ENCODE measurements at regions not wholly inside any gene's neighbourhood (a gene's known extent, or its start where the extent isn't known, plus 50 kb on each side); places are given as distances from the start of the nearest gene placed in this dataset.

GRCh38 chr12:128076188-128076587, 190.8 kb upstream of the TMEM132C start:
- peaks cover 0 to 15% (median 7%) of the 10 kb centered on the region in 3 experiments; a peak in 5 of 7 replicates for H3K36me3 Mint-ChIP-seq (ENCODE audit: insufficient read depth in 1 of 3, low read depth in 3 of 3)
- Histone ChIP-seq H2BK15ac (ENCODE audit: low read depth, low read length) (no peak overlapping the region), H3K23ac (ENCODE audit: insufficient read length, low read depth, low read length) (no peak overlapping the region), H4K20me1 (ENCODE audit: control insufficient read depth, insufficient read depth, insufficient read length) (no peaks in the 10 kb centered on the region), H4K8ac (replicated peaks; ENCODE audit: insufficient read length, low read depth, low read length) (no peak overlapping the region), H3K79me2 (ENCODE audit: insufficient read depth, low read length) (no peaks in the 10 kb centered on the region), H3K18ac (ENCODE audit: insufficient read length, low read depth, low read length) (no peak overlapping the region), H3K27ac (ENCODE audit: insufficient read length, low read depth, low read length) (no peak overlapping the region), H4K91ac (ENCODE audit: insufficient read length, low read depth, low read length) (no peak overlapping the region), H2AFZ (ENCODE audit: low read length) (no peak overlapping the region), H3K27me3 (ENCODE audit: insufficient read depth, low read length) (no peaks in the 10 kb centered on the region), H2AK5ac (ENCODE audit: insufficient read length, low read length) (no peak overlapping the region), H3K9me3 (ENCODE audit: control insufficient read depth, low read depth, low read length) (no peaks in the 10 kb centered on the region), H3K56ac (ENCODE audit: insufficient read length, low read depth, low read length) (no peak overlapping the region), H3K79me1 (ENCODE audit: insufficient read depth, low read depth, low read length, poor library complexity, severe bottlenecking) (no peaks in the 10 kb centered on the region), H2BK12ac (ENCODE audit: insufficient read length, low read depth, low read length) (no peak overlapping the region), H3K14ac (ENCODE audit: insufficient read depth, low read length) (no peak overlapping the region), H3T11ph (ENCODE audit: low read length) (no peak overlapping the region), H3K4ac (ENCODE audit: low read depth, low read length) (no peak overlapping the region), H3K4me2 (ENCODE audit: insufficient read depth, insufficient read length, low read length) (no peak overlapping the region), H2BK20ac (ENCODE audit: low read depth, low read length, poor library complexity, severe bottlenecking) (no peak overlapping the region), H3K9ac (ENCODE audit: extremely low read depth, insufficient read length, low read length) (no peak overlapping the region), H2BK120ac (ENCODE audit: low read depth, low read length, poor library complexity, severe bottlenecking) (no peak overlapping the region), H2BK5ac (ENCODE audit: insufficient read length, low read length) (no peak overlapping the region), H3K4me1 (ENCODE audit: insufficient read depth, low read length) (no peaks in the 10 kb centered on the region), H4K5ac (ENCODE audit: insufficient read length, low read depth, low read length) (no peak overlapping the region), H3K23me2 (ENCODE audit: insufficient read length, low read depth, low read length, poor library complexity, severe bottlenecking) (no peaks in the 10 kb centered on the region)
- no CpG with 5 or more reads among the region's 4 CpGs for WGBS (ENCODE audit: extremely low coverage, insufficient read length, low lambda C conversion rate)
- H3K4me1 Mint-ChIP-seq, result peaks cover 18 to 25% of the 10 kb centered on the region in 2 experiments
- no peak for DNase-seq
- no peak overlapping the region for H3K4me3 Mint-ChIP-seq
- no peak overlapping the region for H3K27ac Mint-ChIP-seq
- H3K27me3 Mint-ChIP-seq (ENCODE audit: low read depth), result peaks cover 20% of the 10 kb centered on the region
- peaks cover 9 to 10% of the 10 kb centered on the region in 2 experiments for H3K9me3 Mint-ChIP-seq
- no peak for TF ChIP-seq CTCF (conservative IDR thresholded peaks at IDR 0.05)

All from H9 (cell line).